HG02884 (cell line): ENCODE measurements at regions not wholly inside any gene's neighbourhood (a gene's known extent, or its start where the extent isn't known, plus 50 kb on each side); places are given as distances from the start of the nearest gene placed in this dataset.
"Not testable (repeated sequence)": the region's sequence is repeated elsewhere in the genome, so short reads cannot be mapped to it uniquely, and the experiment has no call there.

Experiments
- ATAC-seq: cut with Tn5 transposase; IDR thresholded peaks from one replicate; pipeline ENCODE4 v1.9.1; 2021; ENCODE audit warnings: mild to moderate bottlenecking, moderate library complexity; ENCODE audit not compliant: unreplicated experiment

DNA sequence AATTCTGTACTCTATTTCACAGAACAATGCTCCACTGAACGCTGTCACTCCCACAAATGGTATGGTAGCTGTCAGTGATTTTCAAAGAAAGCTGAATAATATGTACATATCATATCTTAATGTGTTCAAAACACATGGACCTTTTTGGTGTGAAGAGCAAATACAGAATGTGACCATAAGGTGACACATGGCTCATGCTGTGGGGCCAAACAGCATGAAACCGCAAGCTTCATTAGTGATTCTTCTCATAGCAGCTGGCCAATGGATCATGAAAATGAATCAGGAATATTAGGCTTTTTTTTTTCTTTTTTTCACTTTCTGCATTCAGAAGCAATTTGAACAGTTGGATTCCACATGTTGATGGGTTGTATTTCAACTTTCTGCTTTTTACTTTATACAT is 54.9 kb upstream of the CDH9 start:
- ATAC-seq = no peak

DNA sequence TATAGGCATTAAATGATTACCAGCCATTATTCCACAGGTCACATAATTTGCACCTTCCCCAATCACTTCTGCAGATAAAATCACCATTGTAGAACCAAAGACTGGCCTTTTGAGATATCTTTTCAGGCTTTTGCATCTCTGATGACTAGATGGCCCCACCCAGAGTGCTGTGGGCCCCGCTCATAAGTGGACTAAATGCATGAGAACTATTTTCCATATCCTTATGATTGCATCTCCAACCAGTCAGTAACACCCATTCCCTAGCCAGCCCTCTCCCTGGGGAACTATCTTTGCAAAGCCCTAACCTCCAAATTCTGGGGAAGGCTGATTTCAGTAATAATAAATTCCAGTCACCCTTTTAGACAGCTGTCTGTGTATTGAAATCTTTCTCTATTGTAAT is 53.5 kb upstream of the CDH9 start:
- no peak for ATAC-seq

- ATAC-seq = not testable (repeated sequence)
Observed at GRCh38 chr5:27088822-27089221, 50.4 kb upstream of the CDH9 start.
